Left lung (tissue), 4 donors: ENCODE measurements at regions not wholly inside any gene's neighbourhood (a gene's known extent, or its start where the extent isn't known, plus 50 kb on each side); places are given as distances from the start of the nearest gene placed in this dataset.
A peak's percentile ranks its signal among the peaks of the same experiment; 100 is the strongest.
"Not testable (repeated sequence)": the region's sequence is repeated elsewhere in the genome, so short reads cannot be mapped to it uniquely, and the experiment has no call there.

Experiments
- ATAC-seq: fragments of 200-7000 bp; cut with Tn5 transposase; one replicate; pipeline ENCODE4 v1.9.1; 2020; ENCODE audit warnings: moderate library complexity
- DNase-seq, 4 donors: peaks; one replicate each; pipeline ENCODE4 v3.0.0-alpha.2; 2013 to 2020
- H3K27ac ChIP-seq, 2 donors: fragments of 200-600 bp; sonication (generic) in 1 of 2; one replicate each; pipeline versions ENCODE4 v1.5.0 to v1.8.0; 2020 to 2021
- H3K27me3 ChIP-seq, 2 donors: fragments of 200-600 bp; sonication (generic) in 1 of 2; one replicate each; pipeline versions ENCODE4 v1.5.0 to v1.8.0; 2020 to 2021
- H3K36me3 ChIP-seq, 2 donors: fragments of 200-600 bp; sonication (generic) in 1 of 2; one replicate each; pipeline versions ENCODE4 v1.5.0 to v1.8.0; 2020 to 2021
- H3K4me1 ChIP-seq, 2 donors: fragments of 200-600 bp; one replicate each; pipeline ENCODE4 v1.8.0; 2021
- H3K4me3 ChIP-seq, 2 donors: fragments of 200-600 bp; sonication (generic) in 1 of 2; one replicate each; pipeline versions ENCODE4 v1.5.0 to v1.8.0; 2020 to 2021; ENCODE audit warnings: mild to moderate bottlenecking in 1 of 2
- H3K9me3 ChIP-seq, 2 donors: fragments of 200-600 bp; sonication (generic) in 1 of 2; one replicate each; pipeline versions ENCODE4 v1.5.0 to v1.8.0; 2020 to 2021
- intact Hi-C, 2 donors: fragments of 100-400 bp; cut with DNase I; formaldehyde crosslinking; loops; one replicate each; pipeline versions ENCODE4 v1.11.2 to v1.14.2; 2022
- TF ChIP-seq, protein P1 (sequence below), 2 donors: fragments of 200-600 bp; sonication (generic) in 1 of 2; IDR thresholded peaks; one replicate each; pipeline versions ENCODE4 v1.5.0 to v1.8.0; 2021; ENCODE audit warnings: antibody characterized with exemption in 2 of 2
- donor health status: DM: no; HTN: yes; CAD: no.
- donor health status: DM: no; HTN: no; CAD: no.

DNA sequence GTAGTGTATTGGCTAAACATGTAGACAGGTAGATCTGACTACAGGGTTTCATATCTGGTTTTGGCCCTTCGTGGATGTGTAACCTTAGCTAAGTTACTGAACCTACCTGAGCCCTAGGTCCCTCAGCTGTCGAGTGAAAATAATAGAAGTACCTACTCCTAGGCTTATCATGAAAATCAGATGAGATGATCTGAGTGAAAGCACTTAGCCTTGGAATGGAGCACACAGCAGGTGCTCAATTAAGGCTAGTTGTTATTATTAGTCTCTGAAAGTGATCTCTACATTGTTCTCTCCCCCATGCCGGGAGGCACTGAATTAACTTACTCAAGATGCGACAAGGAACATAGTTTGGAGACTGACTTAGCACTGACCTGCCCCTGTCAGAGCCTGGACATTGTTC is 174.7 kb upstream of the ZNF217 start:
- no peaks in the 10 kb centered on the region for H3K36me3 ChIP-seq
- no peaks in the 10 kb centered on the region for H3K27me3 ChIP-seq
- no peak overlapping the region for H3K27ac ChIP-seq
- intact Hi-C loops, result no loop called here
- no peaks in the 10 kb centered on the region for H3K9me3 ChIP-seq
- no peak overlapping the region for H3K4me3 ChIP-seq
- H3K4me1 ChIP-seq, result no peaks in the 10 kb centered on the region
- TF ChIP-seq, protein P1, sequence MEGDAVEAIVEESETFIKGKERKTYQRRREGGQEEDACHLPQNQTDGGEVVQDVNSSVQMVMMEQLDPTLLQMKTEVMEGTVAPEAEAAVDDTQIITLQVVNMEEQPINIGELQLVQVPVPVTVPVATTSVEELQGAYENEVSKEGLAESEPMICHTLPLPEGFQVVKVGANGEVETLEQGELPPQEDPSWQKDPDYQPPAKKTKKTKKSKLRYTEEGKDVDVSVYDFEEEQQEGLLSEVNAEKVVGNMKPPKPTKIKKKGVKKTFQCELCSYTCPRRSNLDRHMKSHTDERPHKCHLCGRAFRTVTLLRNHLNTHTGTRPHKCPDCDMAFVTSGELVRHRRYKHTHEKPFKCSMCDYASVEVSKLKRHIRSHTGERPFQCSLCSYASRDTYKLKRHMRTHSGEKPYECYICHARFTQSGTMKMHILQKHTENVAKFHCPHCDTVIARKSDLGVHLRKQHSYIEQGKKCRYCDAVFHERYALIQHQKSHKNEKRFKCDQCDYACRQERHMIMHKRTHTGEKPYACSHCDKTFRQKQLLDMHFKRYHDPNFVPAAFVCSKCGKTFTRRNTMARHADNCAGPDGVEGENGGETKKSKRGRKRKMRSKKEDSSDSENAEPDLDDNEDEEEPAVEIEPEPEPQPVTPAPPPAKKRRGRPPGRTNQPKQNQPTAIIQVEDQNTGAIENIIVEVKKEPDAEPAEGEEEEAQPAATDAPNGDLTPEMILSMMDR (IDR thresholded peaks at IDR 0.05), result no peak
- DNase-seq (no peak), ATAC-seq (no peak)

DNA sequence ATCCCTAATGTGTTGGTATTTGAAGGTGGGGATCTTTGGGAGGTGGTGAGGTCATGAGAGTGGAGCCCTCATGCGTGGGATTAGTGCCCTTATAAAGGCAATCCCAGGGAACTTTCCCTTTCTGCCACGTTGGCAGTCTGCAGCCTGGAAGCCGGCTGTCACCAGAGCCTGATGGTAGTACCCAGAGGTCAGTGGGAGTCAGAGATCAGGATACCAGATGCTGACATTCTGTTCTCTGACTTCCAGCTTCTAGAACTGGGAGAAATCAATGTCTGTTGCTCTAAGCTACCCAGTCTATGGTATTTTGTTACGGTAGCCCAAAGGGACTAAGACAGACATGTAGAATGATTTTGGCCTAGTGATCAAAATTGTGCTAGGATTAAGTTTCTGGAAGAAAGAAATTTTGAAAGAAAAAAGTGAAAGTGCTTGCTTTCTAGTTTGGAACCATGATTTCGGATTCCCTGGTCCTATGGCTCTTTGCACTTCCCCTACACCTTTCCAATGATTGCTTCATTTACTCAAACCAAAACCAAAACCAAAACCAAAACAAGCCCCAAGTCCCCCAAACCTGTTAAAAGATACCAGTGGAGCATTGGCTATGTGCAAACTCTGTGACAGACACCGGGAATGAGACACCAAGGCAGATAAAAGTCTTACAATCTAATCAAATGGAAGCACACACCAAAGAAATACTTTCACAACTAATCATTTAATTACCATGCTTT is 173.7 kb upstream of the ZNF217 start:
- Histone ChIP-seq H3K27me3 (no peaks in the 10 kb centered on the region), H3K4me1 (no peaks in the 10 kb centered on the region), H3K27ac (no peak overlapping the region), H3K4me3 (no peak overlapping the region), H3K9me3 (no peaks in the 10 kb centered on the region), H3K36me3 (no peaks in the 10 kb centered on the region)
- TF ChIP-seq, protein P1 (IDR thresholded peaks at IDR 0.05), result no peak
- no peak for ATAC-seq
- no peak for DNase-seq
- intact Hi-C loops, result no loop called here

DNA sequence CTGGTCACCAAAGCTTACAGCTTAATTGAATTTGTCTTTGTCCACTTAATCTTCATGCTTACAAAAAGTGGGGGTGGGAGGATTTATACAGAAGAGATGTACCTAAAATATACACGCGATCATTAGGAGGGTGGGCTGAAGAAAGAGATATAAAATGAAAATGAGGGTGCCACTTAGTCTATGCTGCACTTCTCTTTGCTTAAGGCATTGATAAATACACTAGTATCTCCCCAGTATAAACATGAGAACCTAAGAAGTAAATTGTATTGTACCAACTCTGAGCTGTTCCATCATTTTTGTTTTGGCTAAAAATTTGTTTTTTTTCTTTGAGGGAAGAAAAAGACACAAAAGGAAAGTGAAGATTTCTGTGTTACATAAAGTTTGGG is 170.8 kb upstream of the ZNF217 start:
- no peaks in the 10 kb centered on the region for H3K9me3 ChIP-seq
- intact Hi-C loops, result no loop called here
- ATAC-seq, result no peak
- H3K4me1 ChIP-seq, result no peaks in the 10 kb centered on the region
- no peaks in the 10 kb centered on the region for H3K36me3 ChIP-seq
- TF ChIP-seq, protein P1 (IDR thresholded peaks at IDR 0.05), result no peak
- H3K27me3 ChIP-seq, result no peaks in the 10 kb centered on the region
- H3K27ac ChIP-seq, result no peak overlapping the region
- no peak overlapping the region for H3K4me3 ChIP-seq
- DNase-seq, result no peak

DNA sequence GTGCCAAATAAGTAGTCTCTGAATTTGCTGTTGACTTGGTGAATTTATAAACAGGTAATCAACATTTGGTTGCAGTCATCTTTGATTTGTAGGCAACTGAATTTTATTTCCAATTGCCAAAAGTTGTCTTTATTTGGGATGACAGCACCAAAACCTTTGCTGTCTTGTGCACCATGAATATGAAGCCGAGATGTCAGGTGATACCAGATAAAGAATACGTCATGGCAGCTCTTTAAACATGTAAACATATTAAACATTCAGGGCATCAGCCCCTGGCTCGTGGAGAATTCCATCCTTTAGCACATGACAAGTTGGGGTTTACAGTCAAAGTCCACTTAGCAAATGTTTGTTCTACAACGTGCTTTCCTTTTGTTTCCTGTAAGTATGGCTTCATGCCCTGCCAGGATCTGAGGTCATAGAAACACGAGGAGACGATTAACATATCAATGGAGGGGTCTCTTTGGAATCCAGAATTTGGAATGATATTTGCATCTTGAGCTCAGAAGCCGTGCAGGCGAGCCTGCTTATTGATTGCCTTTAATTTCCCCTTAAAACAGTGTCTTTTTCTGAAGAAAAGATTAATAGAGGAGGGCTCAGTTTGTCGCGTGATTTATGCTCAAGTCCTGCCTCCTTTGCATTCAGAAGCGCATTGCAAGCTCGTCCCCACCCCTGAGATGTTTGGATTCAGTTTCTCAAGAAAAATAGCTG is 170.2 kb upstream of the ZNF217 start:
- H3K27ac ChIP-seq, result no peak overlapping the region
- H3K4me1 ChIP-seq, result no peaks in the 10 kb centered on the region
- TF ChIP-seq, protein P1 (IDR thresholded peaks at IDR 0.05), result no peak
- no peak overlapping the region for H3K4me3 ChIP-seq
- H3K36me3 ChIP-seq, result no peaks in the 10 kb centered on the region
- DNase-seq (peak in 1 of 4 donors; percentile 69), ATAC-seq (peak; percentile 67)
- no peaks in the 10 kb centered on the region for H3K27me3 ChIP-seq
- H3K9me3 ChIP-seq, result no peaks in the 10 kb centered on the region
- intact Hi-C loops, result no loop called here

DNA sequence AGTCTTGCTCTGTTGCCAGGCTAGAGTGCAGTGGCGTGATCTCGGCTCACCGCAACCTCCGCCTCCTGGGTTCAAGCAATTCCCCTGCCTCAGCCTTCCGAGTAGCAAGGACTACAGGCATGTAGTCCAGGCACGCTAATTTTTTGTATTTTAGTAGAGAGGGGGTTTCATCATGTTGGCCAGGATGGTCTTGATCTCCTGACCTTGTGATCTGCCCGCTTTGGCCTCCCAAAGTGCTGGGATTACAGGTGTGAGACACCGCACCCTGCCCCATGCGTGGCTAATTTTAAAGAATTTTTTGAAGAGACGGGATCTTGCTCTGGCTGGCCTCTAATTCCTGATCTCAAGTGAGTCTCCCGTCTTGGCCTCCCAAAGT is 168.8 kb upstream of the ZNF217 start:
- DNase-seq, intact Hi-C loops, H3K4me1 ChIP-seq, H3K4me3 ChIP-seq, H3K36me3 ChIP-seq, H3K27me3 ChIP-seq, H3K27ac ChIP-seq, H3K9me3 ChIP-seq, ATAC-seq: not testable (repeated sequence)
